Stimulated activated CD4-positive, alpha-beta T cell treated with anti-CD3 and anti-CD28 coated beads, Interleukin-15, amount 100 ng/mL, for 1 hour (primary cell): ENCODE measurements at regions not wholly inside any gene's neighbourhood (a gene's known extent, or its start where the extent isn't known, plus 50 kb on each side); places are given as distances from the start of the nearest gene placed in this dataset.
"Not testable (repeated sequence)": the region's sequence is repeated elsewhere in the genome, so short reads cannot be mapped to it uniquely, and the experiment has no call there.

ENCODE experiments used
- DNase-seq, 2 donors: peaks; one replicate each; pipeline ENCODE4 v3.0.0-alpha.2; 2020; ENCODE audit warnings: low read depth in 1 of 2, low spot score in 1 of 2

DNA sequence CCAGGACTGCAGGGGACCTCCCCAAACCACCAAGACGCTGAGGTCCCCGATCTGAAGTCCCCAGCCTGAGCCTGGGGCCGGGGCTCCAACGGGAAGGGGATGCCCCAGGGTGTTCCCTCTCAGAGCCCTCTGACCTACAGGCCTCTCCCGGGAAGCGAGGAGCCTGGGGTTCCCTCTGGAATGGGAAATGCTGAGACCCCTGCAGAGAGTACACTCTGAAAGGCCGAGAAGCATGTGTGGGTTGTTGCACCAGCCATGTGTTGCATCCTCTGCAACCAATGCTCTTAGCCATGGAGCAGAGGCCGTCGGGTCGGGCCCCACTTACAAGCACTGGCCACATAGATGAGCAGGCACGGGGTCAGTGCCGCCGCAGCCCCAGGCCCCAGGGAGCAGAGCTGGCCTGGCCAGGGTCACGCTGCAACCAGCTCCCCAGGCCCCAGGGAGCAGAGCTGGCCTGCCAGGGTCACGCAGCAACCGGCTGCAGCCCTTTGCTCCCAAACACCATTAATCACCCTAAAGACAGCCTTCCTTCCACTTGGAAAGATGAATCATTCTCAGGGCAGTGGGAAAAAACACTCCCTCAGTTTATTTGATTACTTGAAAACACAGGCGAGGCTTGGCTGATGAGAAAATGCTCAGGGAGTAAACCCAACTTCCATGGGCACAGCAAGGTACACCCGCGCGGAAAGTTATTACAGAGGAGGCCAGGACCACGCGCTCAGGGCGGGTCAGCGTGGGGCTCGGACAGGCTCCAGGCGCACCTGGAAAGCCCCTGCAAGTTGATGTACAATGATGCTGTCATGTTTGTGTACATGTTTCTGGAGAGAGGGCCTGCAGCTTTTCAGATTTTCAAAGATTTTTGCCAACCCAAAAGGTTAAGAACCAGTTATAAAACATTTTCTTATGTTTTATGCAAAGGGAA lies 78.0 kb upstream of the AFDN start:
- DNase-seq, result no peak

DNA sequence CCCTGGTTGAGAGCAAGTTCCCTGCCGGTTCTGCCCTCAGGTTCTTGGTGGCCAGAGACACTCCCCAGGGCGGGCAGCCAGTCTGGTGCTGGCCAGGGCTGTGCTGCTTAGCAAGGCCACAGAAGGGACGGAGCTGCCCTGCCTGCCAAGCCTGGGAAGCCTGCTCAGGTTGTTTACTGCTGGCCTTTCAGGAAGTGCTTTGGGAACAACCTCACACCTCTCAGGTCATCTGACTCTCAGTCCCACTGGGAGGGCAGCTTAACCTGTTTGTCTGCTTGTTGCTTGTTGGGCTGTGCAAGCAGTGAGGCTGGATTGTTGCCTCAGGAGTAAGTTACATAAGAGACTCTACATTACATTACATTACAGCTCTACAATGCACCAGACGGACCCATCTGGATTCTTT lies 75.8 kb upstream of the AFDN start:
- DNase-seq, result no peak

DNA sequence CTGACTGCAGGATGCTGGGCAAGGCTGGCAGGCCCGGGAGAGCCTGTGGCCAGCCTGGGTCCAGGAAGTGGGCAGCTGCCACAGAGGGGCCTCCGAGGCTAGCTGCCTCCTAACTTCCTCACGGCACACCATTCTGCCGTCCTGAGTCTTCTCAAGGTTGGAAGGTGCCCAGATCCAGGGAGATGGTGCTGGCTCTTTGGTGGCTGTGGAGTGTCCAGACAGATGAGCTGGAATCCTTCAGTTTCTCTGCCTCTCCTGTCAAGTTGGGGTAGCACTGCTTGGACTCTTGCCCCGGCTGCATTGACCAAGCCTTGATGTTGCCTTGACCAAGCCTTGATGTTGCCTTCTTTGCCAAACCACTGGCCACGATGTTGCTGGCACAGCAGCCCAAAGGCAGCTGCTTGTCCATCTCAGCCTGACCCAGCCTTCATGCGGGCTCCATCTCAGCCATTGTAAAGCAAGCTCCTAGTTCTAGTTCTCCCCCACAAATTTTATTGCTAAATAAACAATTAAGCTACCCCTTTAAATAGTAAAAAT lies 75.1 kb upstream of the AFDN start:
- DNase-seq, result no peak

DNA sequence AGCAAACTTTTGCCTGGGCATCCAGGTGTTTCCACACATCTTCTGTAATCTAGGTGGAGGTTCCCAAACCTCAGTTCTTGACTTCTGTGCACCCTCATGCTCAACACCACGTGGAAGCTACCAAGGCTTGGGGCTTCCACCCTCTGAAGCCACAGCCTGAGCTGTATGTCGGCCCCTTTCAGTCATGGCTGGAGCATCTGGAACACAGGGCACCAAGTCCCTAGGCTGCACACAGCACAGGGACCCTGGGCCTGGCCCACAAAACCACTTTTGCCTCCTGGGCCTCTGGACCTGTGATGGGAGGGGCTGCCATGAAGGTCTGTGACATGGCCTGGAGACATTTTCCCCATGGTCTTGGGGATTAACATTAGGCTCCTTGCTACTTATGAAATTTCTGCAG lies 73.4 kb upstream of the AFDN start:
- DNase-seq, result not testable (repeated sequence)

DNA sequence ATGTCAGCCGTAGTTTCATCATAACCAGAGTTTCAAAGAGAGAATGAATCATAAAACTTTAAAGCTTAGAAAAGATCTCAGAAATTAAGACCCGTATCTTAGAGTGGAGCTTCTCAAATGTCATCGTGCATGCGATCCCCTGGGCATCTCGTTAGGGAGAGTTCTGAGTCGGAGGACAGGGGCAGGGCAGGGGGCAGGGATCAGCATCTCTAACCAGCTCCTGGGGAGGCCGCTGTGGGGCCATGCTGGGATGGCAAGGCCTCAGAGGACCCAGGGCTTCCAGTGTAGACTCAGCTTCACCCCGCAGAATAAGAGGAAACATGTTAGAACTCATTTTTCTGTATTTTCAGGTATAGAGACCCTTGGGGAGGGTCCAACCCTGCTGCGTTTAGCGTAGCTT lies 72.0 kb upstream of the AFDN start:
- no peak for DNase-seq

DNA sequence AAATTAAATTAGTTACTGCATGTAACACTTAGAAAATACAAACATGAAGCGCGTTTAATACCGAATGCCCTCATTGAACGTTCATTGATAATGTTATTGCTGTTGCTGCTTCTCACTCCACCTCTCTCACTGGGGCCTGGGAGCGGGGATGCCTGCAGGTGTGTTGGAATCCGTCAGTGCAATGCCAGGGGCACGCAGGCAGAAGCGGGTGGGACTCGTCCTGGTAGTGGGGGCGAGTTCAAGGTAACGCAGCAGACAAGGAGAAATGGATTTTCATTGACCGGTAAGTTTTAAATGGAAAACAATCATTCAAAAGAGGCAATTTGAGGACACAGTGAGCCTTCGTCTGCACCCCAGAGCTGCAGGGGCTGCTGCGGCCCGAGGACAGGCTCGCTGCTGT lies 71.2 kb upstream of the AFDN start:
- no peak for DNase-seq

DNA sequence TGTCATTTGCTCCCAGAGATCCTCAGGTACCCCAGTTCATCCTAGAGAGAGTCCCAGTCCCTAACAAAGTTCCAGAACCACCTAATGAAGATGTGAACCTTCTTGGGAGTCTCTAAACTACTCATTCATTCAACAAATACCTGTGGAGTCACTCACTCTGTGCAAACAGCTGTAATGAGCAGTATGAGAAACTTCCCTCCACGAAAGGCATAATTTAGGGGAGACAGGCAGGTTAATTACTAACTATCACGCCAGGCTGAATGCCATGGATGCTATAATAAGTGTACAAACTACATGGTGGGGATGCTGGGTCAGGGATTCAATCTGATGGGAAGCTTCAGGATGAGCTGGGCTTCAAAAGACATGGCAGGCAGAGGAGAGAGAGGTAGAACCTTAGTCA lies 70.1 kb upstream of the AFDN start:
- DNase-seq, result no peak

DNA sequence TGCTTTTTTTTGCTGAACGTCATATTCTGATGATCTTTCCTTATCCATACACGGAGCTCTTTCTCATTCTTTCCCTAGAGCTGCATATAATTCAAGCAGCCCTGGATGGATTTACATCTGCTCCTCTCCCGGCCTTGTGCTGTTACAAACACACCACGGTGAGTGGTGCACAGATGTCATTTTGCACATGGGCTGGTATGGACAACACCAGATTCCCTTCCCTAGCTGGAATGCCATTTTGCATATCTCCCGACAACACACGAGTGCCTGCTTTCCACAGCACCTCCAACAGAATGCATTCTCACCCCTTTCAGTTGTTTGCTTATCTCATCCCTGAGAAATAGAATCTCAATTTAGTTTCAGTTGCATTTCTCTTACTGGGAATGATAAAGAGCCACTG lies 69.5 kb upstream of the AFDN start:
- DNase-seq, result no peak

DNA sequence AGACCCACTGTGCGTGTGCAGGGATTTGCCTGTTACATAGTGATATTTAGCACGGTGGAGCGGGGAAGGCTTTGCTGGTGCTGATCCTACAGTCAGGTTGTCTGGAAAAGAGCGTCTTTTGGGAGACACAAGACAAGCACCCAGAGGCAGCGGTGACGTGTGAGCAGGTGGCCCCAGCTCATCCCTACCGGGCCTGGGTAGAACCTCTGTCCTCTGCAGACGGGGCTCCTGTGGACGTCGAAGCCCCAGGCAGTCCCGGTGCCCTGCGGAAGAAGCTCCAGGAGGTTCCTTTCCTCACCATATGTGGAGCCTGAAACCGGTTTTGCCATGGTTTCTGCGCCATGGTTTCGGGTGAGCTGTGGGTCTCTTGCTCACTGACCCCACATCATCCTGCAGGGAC lies 68.9 kb upstream of the AFDN start:
- no peak for DNase-seq

DNA sequence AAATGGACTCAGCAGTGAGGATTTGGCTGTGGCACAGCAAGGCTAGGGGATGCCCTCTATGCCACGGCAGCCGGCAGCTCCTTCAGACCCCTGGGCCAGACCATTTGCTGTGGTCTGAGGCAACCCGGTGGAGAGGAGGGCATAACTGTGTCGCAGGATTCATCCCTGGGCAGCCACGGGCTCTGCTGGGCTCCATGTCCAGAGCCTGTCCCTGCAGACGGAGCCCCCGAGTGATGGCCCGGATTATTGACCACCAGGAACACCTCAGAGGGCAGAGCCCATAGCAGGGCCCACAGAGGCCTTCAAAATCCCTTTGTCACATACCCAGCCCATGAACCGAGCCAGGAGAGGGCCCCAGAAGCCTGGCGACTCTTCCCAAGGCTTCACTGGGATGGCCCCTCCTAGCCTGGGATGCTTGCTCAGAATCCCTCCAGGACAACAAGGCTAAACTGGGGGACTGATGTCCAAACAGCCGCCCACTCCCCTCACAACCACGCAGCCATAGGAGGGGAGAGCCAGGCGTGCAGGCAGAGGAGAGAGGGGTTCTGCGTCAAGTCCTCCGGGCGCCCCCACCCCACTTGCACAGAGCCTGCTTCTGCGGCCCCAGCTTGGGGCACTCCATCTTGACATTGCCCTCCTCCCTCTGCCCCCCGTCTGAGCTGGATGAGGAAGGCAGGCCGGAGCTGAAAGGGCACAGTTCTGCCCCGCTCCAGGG lies 68.2 kb upstream of the AFDN start:
- no peak for DNase-seq

DNA sequence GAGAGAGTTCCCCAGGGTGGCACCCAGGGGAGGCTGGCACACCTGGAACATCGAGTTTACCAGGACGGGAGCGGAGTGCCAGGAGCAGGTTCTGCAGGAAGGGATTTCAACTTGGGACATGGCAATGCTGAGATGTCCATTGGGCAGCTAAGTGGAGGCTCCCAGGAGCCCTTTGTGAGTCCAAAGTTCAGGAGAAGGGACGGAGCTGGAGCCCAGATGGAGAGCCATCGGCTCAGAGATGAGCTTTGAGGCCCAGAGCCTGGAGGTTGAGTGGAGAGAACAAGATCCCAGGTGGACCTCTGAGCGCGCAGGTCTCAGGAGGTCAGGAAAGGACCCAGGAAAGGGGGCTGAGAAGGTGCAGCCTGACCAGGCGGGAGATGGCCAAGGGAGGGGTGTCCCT lies 67.5 kb upstream of the AFDN start:
- DNase-seq, result no peak

DNA sequence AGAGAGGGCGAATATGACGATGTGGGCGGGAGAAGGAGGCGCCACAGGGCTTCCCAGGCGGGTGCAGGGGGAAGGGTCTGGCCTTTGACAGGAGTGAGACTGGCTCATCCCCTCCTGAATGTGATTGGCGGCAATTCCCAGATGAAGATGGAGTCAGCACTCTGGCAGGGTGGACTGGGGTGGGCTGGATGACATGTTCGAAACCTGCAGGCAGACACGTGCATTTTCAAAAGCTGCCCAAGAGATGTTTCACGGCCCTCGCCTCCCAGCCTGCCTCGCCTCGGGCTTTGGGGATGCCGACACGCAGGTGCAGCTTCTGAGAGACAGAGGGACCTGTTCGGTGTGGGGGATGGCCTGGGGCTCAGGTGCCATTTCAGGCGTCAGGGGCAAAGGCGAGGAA lies 66.8 kb upstream of the AFDN start:
- DNase-seq, result no peak

DNA sequence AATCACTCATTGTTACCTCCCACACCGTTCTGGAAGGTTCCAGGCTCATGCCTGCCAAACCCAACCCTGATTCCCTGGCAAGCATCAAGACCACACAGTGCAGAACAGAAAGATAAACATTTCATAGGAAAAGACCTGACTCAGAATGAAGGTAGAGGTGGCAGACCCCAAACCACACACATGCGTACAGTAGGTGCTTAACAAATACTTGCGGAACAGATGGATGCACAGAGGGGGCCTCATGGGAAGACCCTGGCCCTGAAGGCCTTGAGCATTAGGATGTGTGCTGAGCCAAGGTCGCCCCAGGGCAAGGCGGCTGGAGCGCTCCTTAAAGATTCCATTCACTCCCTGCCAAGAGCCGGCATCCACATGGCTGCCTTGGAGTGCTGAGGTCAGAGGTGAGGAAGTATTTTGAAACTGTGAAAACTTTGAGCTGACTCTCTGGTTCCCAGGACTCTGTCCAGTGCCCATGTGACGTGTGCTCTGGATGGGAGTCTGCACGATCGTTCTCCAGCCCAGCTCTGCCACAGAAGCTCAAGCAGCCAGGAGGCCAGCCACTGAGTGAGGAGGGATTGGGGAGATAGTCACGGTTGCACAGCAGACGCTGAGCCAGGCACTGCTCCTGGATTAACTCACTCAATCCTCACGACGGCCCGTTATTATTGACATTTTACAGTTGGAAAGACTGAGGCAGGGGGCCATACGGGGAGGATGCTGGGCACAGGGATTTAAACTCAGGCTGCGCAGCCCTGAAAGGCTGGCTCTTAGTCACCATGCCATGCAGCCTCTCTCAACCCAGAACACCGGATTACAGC lies 65.5 kb upstream of the AFDN start:
- no peak for DNase-seq

DNA sequence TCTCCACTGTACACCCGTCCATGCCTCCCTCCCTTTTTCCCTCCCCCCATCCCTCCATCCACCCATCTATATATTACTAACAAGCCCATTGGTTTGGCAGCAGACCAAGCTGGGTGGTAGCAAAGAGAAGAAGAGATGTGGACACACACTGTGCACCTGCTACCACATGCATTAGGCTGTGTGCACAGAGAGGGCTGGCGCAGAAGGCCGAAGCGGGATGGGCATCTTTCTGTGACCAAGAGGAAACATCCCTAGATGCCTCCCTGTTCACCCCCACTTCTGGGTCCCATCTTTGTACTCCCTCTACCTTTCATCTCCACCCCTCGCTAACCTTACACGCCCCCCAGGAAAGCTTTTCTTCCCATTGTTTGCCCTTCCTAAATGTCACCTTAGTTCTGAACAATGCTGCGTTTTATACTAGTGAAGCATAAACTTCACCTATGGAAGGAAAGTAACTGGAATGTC lies 64.9 kb upstream of the AFDN start:
- DNase-seq, result no peak

DNA sequence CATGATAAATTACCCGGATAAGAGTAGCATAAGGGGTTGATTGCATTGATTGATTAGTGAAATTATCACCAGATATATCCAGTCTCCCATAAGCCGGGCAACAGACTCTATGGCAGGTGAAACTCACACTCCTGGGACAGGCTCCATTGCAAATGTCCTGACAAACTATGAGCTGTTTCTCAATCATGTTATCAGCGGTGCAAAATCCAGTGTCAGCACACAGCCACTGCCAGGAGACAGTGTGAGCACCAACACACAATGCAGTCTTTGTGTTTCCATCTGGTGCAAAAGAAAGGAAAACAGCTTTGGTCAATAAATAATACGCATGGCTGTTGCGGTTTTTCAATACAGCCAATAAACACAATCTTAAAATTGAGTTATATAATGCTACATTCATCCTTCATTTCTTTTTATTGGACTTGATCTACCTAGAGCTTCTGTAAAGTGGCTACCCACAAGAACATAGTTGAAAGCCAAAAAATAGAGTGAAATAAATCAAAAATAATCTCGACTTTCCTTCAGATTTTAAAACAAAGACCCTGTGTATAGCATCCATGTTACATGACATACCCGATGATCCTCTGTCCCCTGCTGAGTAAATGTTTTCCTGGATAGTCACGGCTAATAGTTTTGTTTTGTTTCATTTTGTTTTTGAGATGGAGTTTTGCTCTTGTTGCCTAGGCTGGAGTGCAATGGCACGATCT lies 64.3 kb upstream of the AFDN start:
- no peak for DNase-seq

DNA sequence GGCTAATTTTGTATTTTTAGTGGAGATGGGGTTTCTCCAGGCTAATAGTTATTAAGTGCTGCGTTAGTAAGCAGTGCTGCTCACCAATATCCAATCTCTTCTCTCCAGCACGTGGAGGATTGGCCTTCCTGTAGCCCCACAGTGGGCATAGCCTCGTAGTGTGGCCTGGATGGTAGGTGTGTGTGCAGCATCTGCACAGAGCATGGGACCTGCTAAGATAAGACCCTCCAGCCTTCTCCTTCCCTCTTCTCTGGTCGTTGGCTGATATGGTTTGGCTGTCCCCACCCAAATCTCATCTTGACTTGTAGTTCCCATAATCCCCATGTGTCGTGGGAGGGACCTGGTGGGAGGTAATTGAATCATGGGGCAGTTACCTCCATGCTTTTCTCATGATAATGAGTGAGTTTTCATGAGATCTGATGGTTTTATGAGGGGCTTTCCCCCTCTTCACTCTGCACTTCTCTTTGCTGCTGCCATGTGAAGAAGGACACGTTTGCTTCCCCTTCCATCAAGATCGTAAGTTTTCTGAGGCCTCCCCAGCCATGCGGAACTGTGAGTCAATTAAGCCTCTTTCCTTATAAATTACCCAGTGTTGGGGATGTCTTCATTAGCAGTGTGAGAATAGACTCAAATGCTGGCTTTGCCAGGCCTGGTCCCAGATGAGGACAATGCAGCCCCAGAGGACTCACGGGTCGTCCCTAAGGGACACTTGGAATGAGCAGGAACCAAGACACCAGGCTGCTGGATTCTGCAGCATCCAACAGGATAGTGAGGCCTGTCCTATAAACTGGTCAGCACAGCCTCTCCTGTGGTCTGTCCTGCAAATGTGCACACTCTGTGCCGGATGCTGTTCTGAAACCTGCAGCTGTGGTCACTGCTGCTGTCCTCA lies 63.4 kb upstream of the AFDN start:
- DNase-seq, result no peak

DNA sequence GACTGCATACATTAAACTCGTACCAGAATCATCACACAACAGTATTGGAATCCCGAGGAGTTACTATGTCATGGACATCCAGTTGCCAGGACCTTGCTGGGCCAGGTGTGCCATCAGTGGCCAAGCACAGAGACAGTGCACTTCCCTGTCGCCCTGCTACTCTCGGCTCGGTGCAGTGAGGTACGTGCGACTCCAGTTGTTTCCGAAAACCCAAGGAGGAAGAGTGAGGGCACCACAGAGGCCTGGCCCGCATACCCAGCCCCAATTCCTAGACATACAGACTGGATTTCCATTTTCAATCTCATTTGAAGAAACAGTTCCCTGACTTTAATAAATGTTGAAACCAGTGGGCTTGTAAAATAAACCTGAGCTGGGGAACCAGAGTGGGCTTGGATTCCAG lies 62.5 kb upstream of the AFDN start:
- no peak for DNase-seq

DNA sequence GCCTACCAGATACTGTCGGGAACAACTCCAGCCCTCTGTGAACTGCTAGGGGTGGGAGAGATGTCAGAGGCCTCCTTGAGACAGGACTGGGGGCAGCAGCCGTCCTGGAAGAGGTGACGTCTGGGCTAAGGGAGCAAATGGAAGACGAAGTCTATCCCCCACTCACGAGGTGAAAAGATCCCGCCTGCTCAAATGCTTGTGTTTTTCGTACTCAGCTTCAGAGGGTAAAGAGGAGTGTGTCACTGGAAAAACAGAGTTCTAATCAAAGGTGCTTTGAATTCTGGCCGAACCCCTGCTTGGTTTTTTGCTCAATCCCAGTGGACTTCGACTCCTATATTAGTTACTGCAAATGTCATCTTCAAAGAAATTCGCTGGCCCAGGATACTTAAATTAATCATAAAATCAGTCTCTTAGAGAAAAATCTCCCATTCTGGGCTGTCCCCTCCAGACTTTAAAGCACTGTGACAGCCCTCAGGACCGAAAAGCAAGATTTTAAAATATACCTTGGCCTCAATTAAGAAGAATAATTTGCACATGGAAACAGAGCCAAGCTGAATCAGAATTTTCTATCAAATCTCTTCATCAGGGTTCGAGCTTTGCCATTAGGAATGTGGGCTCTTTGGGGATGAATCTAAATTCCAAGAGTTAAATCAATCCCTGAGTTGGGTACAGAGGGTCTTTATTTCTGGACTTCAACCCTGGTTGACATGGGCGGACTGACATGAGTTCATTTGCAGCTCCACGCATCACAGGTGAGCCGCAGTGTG lies 61.8 kb upstream of the AFDN start:
- DNase-seq, result no peak
